Germinal center (tissue), 1 donor: ENCODE measurements at regions not wholly inside any gene's neighbourhood (a gene's known extent, or its start where the extent isn't known, plus 50 kb on each side); places are given as distances from the start of the nearest gene placed in this dataset.
"Not testable (repeated sequence)": the region's sequence is repeated elsewhere in the genome, so short reads cannot be mapped to it uniquely, and the experiment has no call there.

Experiments used
- DNase-seq: peaks from one replicate; pipeline ENCODE4 v3.0.0; 2012; ENCODE audit warnings: mixed read lengths, low spot score

- no peak for DNase-seq
Measured at GRCh38 chr6:110558575-110558974, 82.2 kb upstream of the SLC22A16 start.

- no peak for DNase-seq
Measured at GRCh38 chr6:110557199-110557598, 80.8 kb upstream of the SLC22A16 start.

GRCh38 chr6:110556317-110557110, 80.1 kb upstream of the SLC22A16 start:
- DNase-seq, result no peak

GRCh38 chr6:110554966-110555460, 78.6 kb upstream of the SLC22A16 start:
- no peak for DNase-seq

GRCh38 chr6:110554441-110554840, 78.0 kb upstream of the SLC22A16 start:
- no peak for DNase-seq

GRCh38 chr6:110552901-110553641, 76.7 kb upstream of the SLC22A16 start:
- no peak for DNase-seq

- DNase-seq, result no peak
Measured at GRCh38 chr6:110552076-110552475, 75.7 kb upstream of the SLC22A16 start.

- DNase-seq, result no peak
Measured at GRCh38 chr6:110551088-110551487, 74.7 kb upstream of the SLC22A16 start.

- DNase-seq, result no peak
Measured at GRCh38 chr6:110550353-110550752, 73.9 kb upstream of the SLC22A16 start.

GRCh38 chr6:110549277-110549676, 72.9 kb upstream of the SLC22A16 start:
- no peak for DNase-seq

- no peak for DNase-seq
Measured at GRCh38 chr6:110548110-110548847, 71.9 kb upstream of the SLC22A16 start.

GRCh38 chr6:110547266-110547964, 71.0 kb upstream of the SLC22A16 start:
- no peak for DNase-seq

- no peak for DNase-seq
Measured at GRCh38 chr6:110545081-110545872, 68.9 kb upstream of the SLC22A16 start.

- no peak for DNase-seq
Measured at GRCh38 chr6:110544472-110544871, 68.1 kb upstream of the SLC22A16 start.

GRCh38 chr6:110543106-110543505, 66.7 kb upstream of the SLC22A16 start:
- no peak for DNase-seq

GRCh38 chr6:110542311-110543024, 66.1 kb upstream of the SLC22A16 start:
- DNase-seq, result no peak

- DNase-seq, result no peak
Measured at GRCh38 chr6:110541701-110542309, 65.4 kb upstream of the SLC22A16 start.

- not testable (repeated sequence) for DNase-seq
Measured at GRCh38 chr6:110539277-110540019, 63.0 kb upstream of the SLC22A16 start.
